Astrocyte (in vitro differentiated cells and primary cell): ENCODE measurements at regions not wholly inside any gene's neighbourhood (a gene's known extent, or its start where the extent isn't known, plus 50 kb on each side); places are given as distances from the start of the nearest gene placed in this dataset.

Experiments used
- DNase-seq: peaks from one replicate; pipeline ENCODE4 v3.0.0-alpha.2; 2010; ENCODE audit warnings: low read depth
- FAIRE-seq: peaks from 2 replicates; lab custom pipeline; 2011; peaks lifted over from hg19 to GRCh38; lab: Jason Lieb, UNC
- H2AFZ ChIP-seq: 2 replicates; pipeline ENCODE4 v1.6.0; 2012; ENCODE audit warnings: low read depth, low read length, inconsistent platforms
- H3K27ac ChIP-seq: 2 replicates; pipeline ENCODE4 v1.5.1; 2011; ENCODE audit warnings: low read depth, low read length, inconsistent platforms
- H3K27me3 ChIP-seq: 2 replicates; pipeline ENCODE4 v1.6.0; 2011; ENCODE audit warnings: low read length, inconsistent platforms; ENCODE audit not compliant: insufficient read depth
- H3K36me3 ChIP-seq: 2 replicates; pipeline ENCODE4 v1.5.1; 2011; ENCODE audit warnings: low read length, inconsistent platforms; ENCODE audit not compliant: insufficient read depth
- H3K4me1 ChIP-seq: 2 replicates; pipeline ENCODE4 v1.5.1; 2011; ENCODE audit warnings: low read length, inconsistent platforms; ENCODE audit not compliant: insufficient read depth
- H3K4me2 ChIP-seq: 2 replicates; pipeline ENCODE4 v1.6.0; 2012; ENCODE audit warnings: low read length, inconsistent platforms
- H3K4me3 ChIP-seq: 2 replicates; pipeline ENCODE4 v1.5.1; 2011; ENCODE audit warnings: low read depth, mild to moderate bottlenecking, low read length, inconsistent platforms; ENCODE audit not compliant: insufficient read depth
- H3K79me2 ChIP-seq: 2 replicates; pipeline ENCODE4 v1.6.0; 2012; ENCODE audit warnings: mild to moderate bottlenecking, low read length, inconsistent platforms; ENCODE audit not compliant: insufficient read depth
- H3K9ac ChIP-seq: 2 replicates; pipeline ENCODE4 v1.6.0; 2012; ENCODE audit warnings: mild to moderate bottlenecking, low read length, inconsistent platforms
- H3K9me3 ChIP-seq: 2 replicates; pipeline ENCODE4 v1.5.1; 2012; ENCODE audit warnings: low read depth, mild to moderate bottlenecking, low read length, inconsistent platforms; ENCODE audit not compliant: insufficient read depth
- H4K20me1 ChIP-seq: 2 replicates; pipeline ENCODE4 v1.6.0; 2012; ENCODE audit warnings: low read length, inconsistent platforms; ENCODE audit not compliant: insufficient read depth
- H3K27ac Mint-ChIP-seq: one replicate; pipeline ENCODE4 v1.8.0; 2021; ENCODE audit warnings: mild to moderate bottlenecking, mixed read lengths; ENCODE audit not compliant: unreplicated experiment
- H3K27me3 Mint-ChIP-seq: one replicate; pipeline ENCODE4 v1.8.0; 2021; ENCODE audit warnings: low read depth, mixed read lengths; ENCODE audit not compliant: unreplicated experiment
- H3K36me3 Mint-ChIP-seq: one replicate; pipeline ENCODE4 v1.8.0; 2021; ENCODE audit warnings: low read depth, mixed read lengths; ENCODE audit not compliant: unreplicated experiment
- H3K4me1 Mint-ChIP-seq: one replicate; pipeline ENCODE4 v1.8.0; 2021; ENCODE audit warnings: low read depth, mixed read lengths; ENCODE audit not compliant: unreplicated experiment
- H3K4me3 Mint-ChIP-seq: one replicate; pipeline ENCODE4 v1.8.0; 2021; ENCODE audit warnings: mild to moderate bottlenecking, moderate library complexity, mixed read lengths; ENCODE audit not compliant: unreplicated experiment
- H3K9me3 Mint-ChIP-seq: one replicate; pipeline ENCODE4 v1.8.0; 2021; ENCODE audit warnings: mild to moderate bottlenecking, mixed read lengths; ENCODE audit not compliant: unreplicated experiment
- EZH2 ChIP-seq: IDR thresholded peaks from 2 replicates; pipeline ENCODE4 v1.6.1; 2012; ENCODE audit warnings: mild to moderate bottlenecking, low read length, inconsistent platforms; ENCODE audit not compliant: insufficient read depth
- TF ChIP-seq, protein P1 (sequence below): IDR thresholded peaks from 2 replicates; pipeline ENCODE4 v1.5.1; 2011; ENCODE audit warnings: low read depth, mild to moderate bottlenecking, inconsistent platforms, low read length, moderate library complexity; ENCODE audit not compliant: insufficient read depth

- no peak overlapping the region for H3K9ac ChIP-seq
- Mint-ChIP-seq H3K27me3 (no peaks in the 10 kb centered on the region), H3K9me3 (no peaks in the 10 kb centered on the region), H3K4me3 (no peak overlapping the region), H3K4me1 (peaks cover 14% of the 10 kb centered on the region), H3K27ac (no peak overlapping the region), H3K36me3 (no peaks in the 10 kb centered on the region)
- H3K79me2 ChIP-seq: no peaks in the 10 kb centered on the region
- FAIRE-seq (no peak), DNase-seq (no peak)
- peaks cover 6% of the 10 kb centered on the region for H3K27me3 ChIP-seq
- H3K4me1 ChIP-seq: no peaks in the 10 kb centered on the region
- H3K27ac ChIP-seq: no peak overlapping the region
- H3K4me2 ChIP-seq: no peak overlapping the region
- H3K36me3 ChIP-seq: no peaks in the 10 kb centered on the region
- H3K4me3 ChIP-seq: no peak overlapping the region
- no peak for TF ChIP-seq EZH2
- TF ChIP-seq, protein P1, sequence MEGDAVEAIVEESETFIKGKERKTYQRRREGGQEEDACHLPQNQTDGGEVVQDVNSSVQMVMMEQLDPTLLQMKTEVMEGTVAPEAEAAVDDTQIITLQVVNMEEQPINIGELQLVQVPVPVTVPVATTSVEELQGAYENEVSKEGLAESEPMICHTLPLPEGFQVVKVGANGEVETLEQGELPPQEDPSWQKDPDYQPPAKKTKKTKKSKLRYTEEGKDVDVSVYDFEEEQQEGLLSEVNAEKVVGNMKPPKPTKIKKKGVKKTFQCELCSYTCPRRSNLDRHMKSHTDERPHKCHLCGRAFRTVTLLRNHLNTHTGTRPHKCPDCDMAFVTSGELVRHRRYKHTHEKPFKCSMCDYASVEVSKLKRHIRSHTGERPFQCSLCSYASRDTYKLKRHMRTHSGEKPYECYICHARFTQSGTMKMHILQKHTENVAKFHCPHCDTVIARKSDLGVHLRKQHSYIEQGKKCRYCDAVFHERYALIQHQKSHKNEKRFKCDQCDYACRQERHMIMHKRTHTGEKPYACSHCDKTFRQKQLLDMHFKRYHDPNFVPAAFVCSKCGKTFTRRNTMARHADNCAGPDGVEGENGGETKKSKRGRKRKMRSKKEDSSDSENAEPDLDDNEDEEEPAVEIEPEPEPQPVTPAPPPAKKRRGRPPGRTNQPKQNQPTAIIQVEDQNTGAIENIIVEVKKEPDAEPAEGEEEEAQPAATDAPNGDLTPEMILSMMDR: no peak
- no peaks in the 10 kb centered on the region for H4K20me1 ChIP-seq
- no peak overlapping the region for H2AFZ ChIP-seq
- H3K9me3 ChIP-seq: no peaks in the 10 kb centered on the region
Observed at GRCh38 chr6:142645663-142646062, 299.3 kb downstream of the HIVEP2 start.

DNA sequence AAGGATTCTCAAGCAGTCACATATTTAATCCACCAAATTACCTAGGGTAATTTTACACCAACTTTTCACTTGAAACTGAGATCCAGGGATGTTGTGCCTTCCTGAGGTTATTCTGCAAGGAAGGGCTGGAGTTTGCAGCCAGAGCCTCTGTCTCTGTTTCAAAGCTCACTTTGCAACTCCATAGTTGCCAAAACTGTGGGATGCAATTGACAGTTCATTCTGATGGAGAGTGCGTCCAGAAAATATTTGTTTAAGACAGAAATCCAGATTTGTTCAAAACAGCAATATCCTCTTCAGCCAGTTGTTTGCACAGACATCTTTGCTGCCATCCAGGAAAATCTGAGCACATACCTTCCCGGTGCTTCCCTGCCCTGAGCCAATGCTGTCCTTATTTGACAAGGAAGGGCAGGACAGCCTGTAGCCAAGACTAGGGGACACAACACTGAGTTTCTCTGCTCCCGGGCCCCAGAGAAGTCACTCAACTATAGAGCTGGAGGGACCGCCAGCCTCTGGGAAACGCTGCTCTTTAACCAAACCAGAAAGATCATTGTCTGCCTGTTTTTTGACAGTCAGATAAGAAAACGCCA lies 297.4 kb downstream of the HIVEP2 start:
- no peak overlapping the region for H3K27ac Mint-ChIP-seq
- no peaks in the 10 kb centered on the region for H3K36me3 Mint-ChIP-seq
- Histone ChIP-seq H3K4me1 (no peaks in the 10 kb centered on the region), H3K9me3 (no peaks in the 10 kb centered on the region), H3K27ac (no peak overlapping the region), H3K4me2 (no peak overlapping the region), H3K27me3 (peaks cover 6% of the 10 kb centered on the region), H3K79me2 (no peaks in the 10 kb centered on the region), H3K9ac (no peak overlapping the region), H3K4me3 (no peak overlapping the region), H2AFZ (no peak overlapping the region), H3K36me3 (no peaks in the 10 kb centered on the region), H4K20me1 (no peaks in the 10 kb centered on the region)
- FAIRE-seq (no peak), DNase-seq (no peak)
- no peaks in the 10 kb centered on the region for H3K27me3 Mint-ChIP-seq
- TF ChIP-seq, protein P1: no peak
- TF ChIP-seq EZH2: no peak
- no peaks in the 10 kb centered on the region for H3K9me3 Mint-ChIP-seq
- H3K4me3 Mint-ChIP-seq: no peak overlapping the region
- peaks cover 11% of the 10 kb centered on the region for H3K4me1 Mint-ChIP-seq

DNA sequence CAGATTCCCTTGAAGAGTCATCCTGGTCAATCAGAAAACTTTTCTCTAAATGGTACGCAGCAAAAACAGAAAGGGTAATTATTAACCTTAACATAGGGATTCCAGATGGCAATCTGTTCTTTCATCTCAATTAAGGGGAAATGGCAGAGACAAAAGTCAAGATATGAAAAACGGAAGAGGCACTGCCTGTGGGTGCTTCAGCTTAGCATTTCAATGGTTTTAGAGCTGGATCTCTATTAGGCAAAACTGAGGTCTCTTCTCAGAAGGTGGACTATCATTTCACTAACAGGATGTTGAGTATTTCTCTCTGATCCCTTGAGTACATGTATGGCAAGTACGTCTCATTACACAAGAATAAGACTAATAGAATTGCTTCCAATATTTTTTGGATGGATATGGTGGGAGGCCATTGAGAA lies 296.9 kb downstream of the HIVEP2 start:
- no peaks in the 10 kb centered on the region for H3K4me1 ChIP-seq
- no peak for FAIRE-seq
- no peak for DNase-seq
- no peak overlapping the region for H3K4me2 ChIP-seq
- Mint-ChIP-seq H3K4me3 (no peak overlapping the region), H3K4me1 (peaks cover 9% of the 10 kb centered on the region), H3K36me3 (no peaks in the 10 kb centered on the region), H3K27ac (no peak overlapping the region), H3K27me3 (no peaks in the 10 kb centered on the region), H3K9me3 (no peaks in the 10 kb centered on the region)
- TF ChIP-seq EZH2: no peak
- TF ChIP-seq, protein P1: no peak
- no peak overlapping the region for H2AFZ ChIP-seq
- H3K9ac ChIP-seq: no peak overlapping the region
- peaks cover 6% of the 10 kb centered on the region for H3K27me3 ChIP-seq
- H4K20me1 ChIP-seq: no peaks in the 10 kb centered on the region
- no peaks in the 10 kb centered on the region for H3K79me2 ChIP-seq
- no peaks in the 10 kb centered on the region for H3K36me3 ChIP-seq
- H3K9me3 ChIP-seq: no peaks in the 10 kb centered on the region
- no peak overlapping the region for H3K27ac ChIP-seq
- no peak overlapping the region for H3K4me3 ChIP-seq
